ENCODE measurements at regions not wholly inside any gene's neighbourhood (a gene's known extent, or its start where the extent isn't known, plus 50 kb on each side); places are given as distances from the start of the nearest gene placed in this dataset.

GRCh38 chr10:121313119-121313875 is 284.9 kb downstream of the FGFR2 start:
- TF ChIP-seq CTCF (IDR thresholded peaks at IDR 0.05) (no peak), EZH2 (IDR thresholded peaks at IDR 0.05; ENCODE audit: borderline replicate concordance, insufficient read depth, low read depth, low read length, poor library complexity, severe bottlenecking) (no peak)

All from B cell (primary cell).